B cell (primary cell): ENCODE measurements at regions not wholly inside any gene's neighbourhood (a gene's known extent, or its start where the extent isn't known, plus 50 kb on each side); places are given as distances from the start of the nearest gene placed in this dataset.

Source experiments
- ATAC-seq: fragments of 200-7000 bp; cut with Tn5 transposase; one replicate; pipeline ENCODE4 v1.10.0; 2021; ENCODE audit warnings: low read depth, mild to moderate bottlenecking, moderate number of reproducible peaks, moderate library complexity
- CTCF ChIA-PET: fragments of 350-600 bp; sonication (Branson Sonifier 250); formaldehyde crosslinking; loops from one replicate; lab custom pipeline; 2021; ENCODE audit warnings: antibody characterized with exemption, inconsistent platforms; lab: Charles Lee
- POLR2A ChIA-PET: fragments of 350-600 bp; sonication (Branson Sonifier 250); formaldehyde crosslinking; loops from one replicate; lab custom pipeline; 2021; ENCODE audit warnings: antibody characterized with exemption; lab: Charles Lee
- DNase-seq: peaks from one replicate; pipeline ENCODE4 v3.0.0; 2013
- H2AFZ ChIP-seq: 2 replicates; pipeline ENCODE4 v1.6.1; 2012; ENCODE audit warnings: mild to moderate bottlenecking, low read depth, low read length; ENCODE audit not compliant: insufficient read depth, poor library complexity, severe bottlenecking
- H3K27ac ChIP-seq, 2 donors: 1 replicate in 1 of 2; 2 replicates in 1 of 2; pipeline ENCODE4 v1.5.1; 2012 to 2013; ENCODE audit warnings: low read length in 2 of 2, mild to moderate bottlenecking in 2 of 2, moderate library complexity in 1 of 2
- H3K27me3 ChIP-seq, 4 experiments: fragments of 200-600 bp in 1 of 4; sonication (generic) in 1 of 4; replicated peaks in 1 of 4; 1 replicate in 2 of 4; 2 replicates in 2 of 4; pipeline versions ENCODE4 v1.6.1 to v1.7.0; 2013 to 2016; ENCODE audit warnings: low read length in 3 of 4, mild to moderate bottlenecking in 2 of 4, mixed read lengths in 1 of 4, moderate library complexity in 1 of 4; ENCODE audit not compliant: insufficient read depth in 4 of 4, control insufficient read depth in 3 of 4; ENCODE audit errors: control extremely low read depth in 1 of 4
- H3K36me3 ChIP-seq, 2 experiments: replicated peaks in 1 of 2; 1 replicate in 1 of 2; 2 replicates in 1 of 2; pipeline versions ENCODE4 v1.6.1 to v1.7.1; 2013; ENCODE audit warnings: low read length in 1 of 2; ENCODE audit not compliant: insufficient read depth in 2 of 2, control insufficient read depth in 1 of 2; ENCODE audit errors: control extremely low read depth in 1 of 2, extremely low read depth in 1 of 2
- H3K4me1 ChIP-seq, 2 donors: fragments of 200-600 bp in 1 of 2; sonication (generic) in 1 of 2; 1 replicate in 1 of 2; 2 replicates in 1 of 2; pipeline versions ENCODE4 v1.5.1 to v1.6.1; 2013 to 2017; ENCODE audit warnings: low read length in 2 of 2; ENCODE audit not compliant: control insufficient read depth in 2 of 2, insufficient read depth in 2 of 2
- H3K4me2 ChIP-seq: replicated peaks from 2 replicates; pipeline ENCODE3; 2012; ENCODE audit warnings: mild to moderate bottlenecking, low read depth, low read length; ENCODE audit not compliant: poor library complexity, severe bottlenecking
- H3K4me3 ChIP-seq, 5 experiments: fragments of 200-600 bp in 1 of 5; sonication (generic) in 1 of 5; 1 replicate in 3 of 5; 2 replicates in 2 of 5; pipeline versions ENCODE4 v1.5.1 to v1.7.0; 2011 to 2016; ENCODE audit warnings: low read length in 4 of 5, mild to moderate bottlenecking in 4 of 5, low read depth in 2 of 5, control low read depth in 1 of 5, moderate library complexity in 1 of 5; ENCODE audit not compliant: insufficient read depth in 1 of 5; ENCODE audit errors: control extremely low read depth in 1 of 5, extremely low read depth in 1 of 5
- H3K79me2 ChIP-seq: fragments of 200-600 bp; sonication (generic); one replicate; pipeline ENCODE4 v1.6.0; 2016; ENCODE audit warnings: low read length; ENCODE audit not compliant: control insufficient read depth, insufficient read depth
- H3K9ac ChIP-seq: fragments of 200-600 bp; sonication (generic); 2 replicates; pipeline ENCODE4 v1.6.1; 2017; ENCODE audit warnings: mild to moderate bottlenecking, low read length, moderate library complexity
- H3K9me3 ChIP-seq, 3 donors: one replicate each; pipeline versions ENCODE4 v1.6.1 to v1.7.1; 2013; ENCODE audit warnings: low read length in 2 of 3; ENCODE audit not compliant: control insufficient read depth in 2 of 3, insufficient read depth in 1 of 3; ENCODE audit errors: control extremely low read depth in 1 of 3
- H4K20me1 ChIP-seq: 2 replicates; pipeline ENCODE4 v1.6.0; 2012; ENCODE audit warnings: mild to moderate bottlenecking, low read length; ENCODE audit not compliant: insufficient read depth, control insufficient read depth, poor library complexity, severe bottlenecking
- H3K27ac Mint-ChIP-seq: one replicate; pipeline ENCODE4 v1.8.0; 2021; ENCODE audit warnings: mixed read lengths
- H3K27me3 Mint-ChIP-seq: one replicate; pipeline ENCODE4 v1.8.0; 2021; ENCODE audit warnings: mixed read lengths
- H3K4me1 Mint-ChIP-seq: one replicate; pipeline ENCODE4 v1.8.0; 2021; ENCODE audit warnings: mixed read lengths
- H3K4me3 Mint-ChIP-seq: one replicate; pipeline ENCODE4 v1.8.0; 2021; ENCODE audit warnings: mixed read lengths
- H3K9me3 Mint-ChIP-seq: one replicate; pipeline ENCODE4 v1.8.0; 2022; ENCODE audit warnings: mixed read lengths; ENCODE audit not compliant: insufficient read depth
- EZH2 ChIP-seq: IDR thresholded peaks from 2 replicates; pipeline ENCODE4 v1.6.1; 2012; ENCODE audit warnings: borderline replicate concordance, low read depth, mild to moderate bottlenecking, moderate library complexity, low read length; ENCODE audit not compliant: insufficient read depth, poor library complexity, severe bottlenecking
- WGBS: methylation state at CpG from one replicate; pipeline ENCODE4 v1.1.5; 2013; ENCODE audit warnings: missing lambda C conversion rate; ENCODE audit not compliant: insufficient coverage; 5-methylcytosine and 5-hydroxymethylcytosine counted together
- intact Hi-C: fragments of 100-400 bp; cut with micrococcal nuclease; formaldehyde crosslinking; loops from one replicate; pipeline ENCODE4 v1.10.0; 2022
- TF ChIP-seq, protein P1 (sequence below): fragments of 200-600 bp; IDR thresholded peaks from one replicate; pipeline ENCODE4 v1.8.0; 2022; ENCODE audit warnings: antibody characterized with exemption, mild to moderate bottlenecking

DNA sequence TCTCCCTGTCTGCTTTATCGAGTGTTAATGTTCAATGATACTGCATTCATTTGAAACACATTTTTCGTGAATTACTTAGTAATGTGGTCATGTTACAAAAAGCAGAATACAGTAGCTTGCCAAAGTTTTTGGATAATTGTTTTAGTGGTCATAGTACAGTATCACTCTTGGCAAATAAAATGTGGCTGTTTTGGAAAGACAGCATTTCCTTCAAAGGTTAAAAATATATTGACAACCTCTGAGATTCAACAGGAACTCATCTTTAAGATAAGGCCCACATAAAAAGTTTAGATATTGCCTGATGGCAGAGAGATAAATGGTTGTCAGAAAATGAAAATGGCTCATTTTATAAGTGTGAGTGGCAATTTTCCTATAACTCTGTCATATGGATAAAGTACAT, 297.7 kb upstream of the MAN1A1 start:
- no peaks in the 10 kb centered on the region for H3K27me3 ChIP-seq
- Mint-ChIP-seq H3K9me3 (no peaks in the 10 kb centered on the region), H3K27ac (no peak overlapping the region), H3K27me3 (no peaks in the 10 kb centered on the region), H3K4me1 (no peaks in the 10 kb centered on the region), H3K4me3 (no peak overlapping the region)
- H4K20me1 ChIP-seq, result no peaks in the 10 kb centered on the region
- no peak overlapping the region for H2AFZ ChIP-seq
- WGBS, result no CpG with 5 or more reads among the region's 2 CpGs
- no peak overlapping the region for H3K9ac ChIP-seq
- no peak overlapping the region for H3K4me2 ChIP-seq
- H3K79me2 ChIP-seq, result no peaks in the 10 kb centered on the region
- H3K4me3 ChIP-seq, result no peak overlapping the region
- no peaks in the 10 kb centered on the region for H3K4me1 ChIP-seq
- DNase-seq (no peak), ATAC-seq (no peak)
- intact Hi-C loops, result no loop called here
- H3K36me3 ChIP-seq, result no peaks in the 10 kb centered on the region
- TF ChIP-seq, protein P1, sequence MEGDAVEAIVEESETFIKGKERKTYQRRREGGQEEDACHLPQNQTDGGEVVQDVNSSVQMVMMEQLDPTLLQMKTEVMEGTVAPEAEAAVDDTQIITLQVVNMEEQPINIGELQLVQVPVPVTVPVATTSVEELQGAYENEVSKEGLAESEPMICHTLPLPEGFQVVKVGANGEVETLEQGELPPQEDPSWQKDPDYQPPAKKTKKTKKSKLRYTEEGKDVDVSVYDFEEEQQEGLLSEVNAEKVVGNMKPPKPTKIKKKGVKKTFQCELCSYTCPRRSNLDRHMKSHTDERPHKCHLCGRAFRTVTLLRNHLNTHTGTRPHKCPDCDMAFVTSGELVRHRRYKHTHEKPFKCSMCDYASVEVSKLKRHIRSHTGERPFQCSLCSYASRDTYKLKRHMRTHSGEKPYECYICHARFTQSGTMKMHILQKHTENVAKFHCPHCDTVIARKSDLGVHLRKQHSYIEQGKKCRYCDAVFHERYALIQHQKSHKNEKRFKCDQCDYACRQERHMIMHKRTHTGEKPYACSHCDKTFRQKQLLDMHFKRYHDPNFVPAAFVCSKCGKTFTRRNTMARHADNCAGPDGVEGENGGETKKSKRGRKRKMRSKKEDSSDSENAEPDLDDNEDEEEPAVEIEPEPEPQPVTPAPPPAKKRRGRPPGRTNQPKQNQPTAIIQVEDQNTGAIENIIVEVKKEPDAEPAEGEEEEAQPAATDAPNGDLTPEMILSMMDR, result no peak
- no peak for TF ChIP-seq EZH2
- POLR2A ChIA-PET, result no interaction called here
- CTCF ChIA-PET, result no interaction called here
- no peaks in the 10 kb centered on the region for H3K9me3 ChIP-seq
- H3K27ac ChIP-seq, result no peak overlapping the region

DNA sequence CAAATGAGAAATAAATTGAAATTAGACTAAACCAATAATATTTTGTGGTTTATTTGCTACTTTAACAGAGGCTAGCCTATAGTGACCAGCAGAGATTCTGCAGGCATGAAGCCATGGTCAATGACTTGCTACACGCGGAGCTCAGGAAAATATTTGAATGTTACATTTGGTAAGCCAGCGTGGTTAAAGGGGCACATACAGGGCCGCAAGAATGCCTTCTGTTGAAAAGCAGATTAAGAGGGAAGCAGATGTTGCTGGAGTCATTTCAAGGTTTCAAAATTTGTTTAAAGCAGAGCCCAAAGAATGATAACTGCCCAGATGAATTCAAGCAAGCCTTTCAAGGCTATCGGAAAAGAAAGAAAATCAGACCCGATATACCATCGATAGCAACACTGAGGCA, 294.3 kb upstream of the MAN1A1 start:
- no peak overlapping the region for H3K27ac Mint-ChIP-seq
- H3K79me2 ChIP-seq, result no peaks in the 10 kb centered on the region
- H3K9me3 Mint-ChIP-seq, result no peaks in the 10 kb centered on the region
- no peak overlapping the region for H3K9ac ChIP-seq
- H3K36me3 ChIP-seq, result no peaks in the 10 kb centered on the region
- no peak for TF ChIP-seq EZH2
- TF ChIP-seq, protein P1, result no peak
- H3K4me1 Mint-ChIP-seq, result no peaks in the 10 kb centered on the region
- H3K4me2 ChIP-seq, result no peak overlapping the region
- no peaks in the 10 kb centered on the region for H4K20me1 ChIP-seq
- ChIA-PET POLR2A (no interaction called here), CTCF (no interaction called here)
- no peaks in the 10 kb centered on the region for H3K27me3 Mint-ChIP-seq
- no peak overlapping the region for H3K4me3 Mint-ChIP-seq
- ATAC-seq (no peak), DNase-seq (no peak)
- no peaks in the 10 kb centered on the region for H3K4me1 ChIP-seq
- H3K4me3 ChIP-seq, result no peak overlapping the region
- WGBS, result 64% methylated on average over 7 of the region's 7 CpGs
- no peaks in the 10 kb centered on the region for H3K27me3 ChIP-seq
- H2AFZ ChIP-seq, result no peak overlapping the region
- no peaks in the 10 kb centered on the region for H3K9me3 ChIP-seq
- intact Hi-C loops, result no loop called here
- no peak overlapping the region for H3K27ac ChIP-seq
